ENCODE measurements at regions not wholly inside any gene's neighbourhood (a gene's known extent, or its start where the extent isn't known, plus 50 kb on each side); places are given as distances from the start of the nearest gene placed in this dataset.
"Not testable (repeated sequence)": the region's sequence is repeated elsewhere in the genome, so short reads cannot be mapped to it uniquely, and the experiment has no call there.

DNA sequence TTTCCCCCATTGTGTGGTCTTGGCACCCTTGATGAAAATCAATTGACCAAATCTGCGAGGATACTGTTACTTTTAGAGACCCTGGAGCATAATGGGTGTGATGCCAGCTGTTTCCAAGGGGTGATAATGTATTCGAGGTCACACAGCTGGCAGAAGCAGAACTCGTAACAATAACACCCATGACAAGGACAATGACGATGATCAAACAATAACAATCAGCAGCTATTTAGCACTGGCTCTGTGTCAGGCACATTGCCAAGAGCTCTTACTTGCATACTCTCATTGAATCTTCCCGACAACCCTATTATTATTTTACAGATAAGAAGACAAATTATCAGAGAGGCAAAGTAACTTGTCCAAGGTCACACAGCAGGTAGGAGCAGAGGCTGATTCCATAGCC lies 223.7 kb upstream of the MSX2 start:
- DNase-seq = no peak

DNA sequence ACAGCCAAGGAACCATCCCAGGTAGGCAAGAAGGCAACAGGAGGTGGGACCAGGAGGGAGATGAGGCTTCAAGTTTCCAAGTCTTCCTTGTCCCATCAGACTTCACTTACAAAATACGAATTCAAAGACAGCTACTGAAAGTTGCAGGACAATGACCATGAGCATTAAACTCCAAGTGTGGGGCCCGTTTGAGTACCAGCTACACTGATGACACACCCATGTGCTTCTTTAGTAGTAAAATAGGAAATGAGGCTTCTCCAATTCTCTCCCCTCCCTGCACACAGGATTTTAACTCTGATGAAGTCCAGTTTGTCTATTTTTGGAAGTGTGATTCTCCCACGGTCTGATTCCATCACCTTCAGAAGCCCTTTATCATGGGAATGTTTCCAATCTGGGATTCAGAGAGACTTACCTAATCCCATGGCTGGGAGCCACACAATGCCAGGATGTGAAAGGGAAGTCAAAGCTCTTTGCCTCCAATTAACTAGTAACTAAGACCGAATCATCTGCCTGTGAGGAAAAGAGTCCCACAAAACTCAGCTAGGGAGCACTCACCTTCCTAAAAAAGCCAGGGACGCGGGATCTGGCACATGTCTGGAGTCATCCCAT lies 222.8 kb upstream of the MSX2 start:
- DNase-seq = no peak

DNA sequence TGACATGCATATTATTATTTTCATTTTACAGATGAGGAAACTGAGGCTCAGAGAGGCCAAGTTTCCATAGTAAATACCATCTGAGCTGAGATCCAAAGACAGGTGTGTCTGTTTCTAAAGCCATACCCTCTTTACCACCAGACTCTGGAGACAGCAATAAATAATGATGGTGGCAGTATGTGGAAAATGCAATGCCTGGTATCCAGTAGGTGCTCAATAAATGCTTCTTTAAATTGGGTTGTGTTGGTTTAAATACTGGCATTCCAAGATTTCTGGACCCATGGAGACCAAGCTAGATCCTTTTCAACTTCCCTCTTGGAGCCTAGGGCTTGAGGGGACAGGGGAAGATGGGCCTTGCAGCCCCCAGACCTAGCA lies 221.3 kb upstream of the MSX2 start:
- no peak for DNase-seq

DNA sequence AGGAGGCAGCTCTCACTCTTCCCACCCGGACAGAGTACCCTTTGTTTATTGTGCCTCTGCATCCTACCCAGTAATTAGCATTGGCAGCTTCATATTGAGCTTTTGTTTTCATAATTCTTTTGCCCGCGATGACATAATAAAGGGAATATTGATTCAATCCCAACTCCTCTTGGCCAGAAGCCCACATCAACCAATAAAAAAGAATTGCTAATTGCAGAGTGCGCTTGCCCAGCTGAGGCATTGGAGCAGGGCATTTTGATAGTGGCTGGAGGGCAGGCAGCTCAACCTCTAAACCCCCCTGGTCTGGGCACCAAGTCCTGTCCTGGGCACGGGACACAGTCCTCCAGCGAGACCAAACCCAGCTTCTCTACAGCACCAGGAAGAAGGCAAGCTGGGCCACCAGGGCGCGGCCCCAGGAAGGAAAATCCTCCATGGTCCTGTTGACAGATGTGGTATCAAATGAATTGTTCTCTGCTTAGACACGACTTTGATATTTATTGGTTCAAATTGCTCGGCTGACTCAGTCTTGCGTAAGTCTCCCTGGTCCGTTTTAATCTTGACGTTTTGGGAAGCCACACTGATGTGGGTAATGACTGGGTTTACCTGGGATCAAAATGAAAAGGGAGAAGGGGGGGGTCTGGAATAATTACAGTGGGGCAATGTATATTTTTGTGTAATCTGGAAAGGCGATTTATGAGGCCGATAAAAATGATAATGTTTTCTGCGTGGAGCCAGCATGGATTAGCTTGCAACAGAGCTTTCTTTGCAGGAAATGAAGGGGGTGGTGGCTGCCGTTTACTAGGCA lies 220.7 kb upstream of the MSX2 start:
- DNase-seq = peak; percentile 23

DNA sequence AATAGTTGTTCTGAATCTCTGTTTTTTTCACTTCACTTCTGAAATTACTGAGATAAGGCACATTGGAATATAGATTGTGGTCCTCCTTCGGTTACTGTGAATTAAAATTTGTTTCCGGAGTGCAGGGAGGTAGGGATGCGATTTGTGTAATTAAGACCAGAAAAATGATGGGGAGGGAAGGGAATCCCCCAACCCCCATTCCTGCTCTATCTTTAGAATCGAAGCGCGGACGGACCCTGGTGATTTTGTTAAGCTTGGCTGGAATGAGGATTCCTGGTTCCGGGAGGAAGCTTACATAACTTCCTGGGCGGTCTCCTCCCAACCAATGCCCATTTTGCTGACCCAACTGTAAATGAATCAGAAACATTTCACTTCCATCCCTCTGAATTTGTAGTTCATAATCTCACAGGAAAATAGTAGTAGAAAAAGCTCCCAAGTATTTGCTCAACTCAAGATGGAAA lies 220.1 kb upstream of the MSX2 start:
- no peak for DNase-seq

DNA sequence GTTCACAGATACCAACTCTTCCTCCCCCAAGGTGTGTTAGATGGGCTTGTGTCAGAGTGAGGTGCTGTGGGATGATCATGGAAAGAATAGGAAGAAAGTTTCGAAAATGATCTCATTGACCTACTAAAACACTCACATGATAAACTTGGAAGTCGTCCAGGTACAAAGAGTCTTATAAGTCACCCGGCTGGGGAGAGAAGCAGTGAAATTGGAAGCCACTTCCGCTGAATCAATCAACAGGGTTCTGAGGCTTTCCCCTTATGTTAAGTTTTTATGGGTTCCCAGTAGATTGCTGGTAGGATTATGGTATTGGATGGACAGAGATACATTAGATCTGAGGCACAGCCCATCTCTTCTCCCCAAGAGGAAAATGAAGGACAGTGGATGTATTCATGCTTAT lies 218.8 kb upstream of the MSX2 start:
- no peak for DNase-seq

DNA sequence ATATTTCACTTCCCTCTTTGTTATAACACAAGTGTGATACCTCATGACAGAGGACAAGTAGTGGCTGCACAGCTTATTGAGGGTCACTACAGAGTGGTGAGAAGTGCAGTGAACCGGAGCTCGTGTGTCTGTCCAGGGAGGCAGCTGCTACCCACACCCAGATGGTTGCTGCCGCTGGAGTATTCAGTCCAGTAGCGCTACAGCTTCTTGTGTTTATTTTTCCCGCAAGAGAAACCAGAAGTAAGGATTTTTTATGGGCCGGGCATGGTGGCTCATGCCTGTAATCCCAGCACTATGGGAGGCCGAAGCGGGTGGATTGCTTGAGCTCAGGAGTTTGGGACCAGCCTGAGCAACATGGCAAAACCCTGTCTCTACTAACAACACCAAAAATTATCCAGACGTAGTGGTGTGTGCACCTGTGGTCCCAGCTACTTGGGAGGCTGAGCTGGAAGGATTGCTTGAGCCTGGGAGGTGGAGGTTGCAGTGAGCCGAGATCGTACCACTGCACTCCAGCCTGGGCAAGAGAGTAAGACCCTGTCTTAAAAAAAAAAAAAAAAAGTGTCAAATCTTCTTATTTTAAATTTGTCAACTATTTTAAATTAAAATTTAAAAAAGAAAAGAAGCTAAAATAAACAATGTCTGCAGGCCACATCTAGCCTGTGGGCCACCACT lies 213.5 kb upstream of the MSX2 start:
- DNase-seq = not testable (repeated sequence)

DNA sequence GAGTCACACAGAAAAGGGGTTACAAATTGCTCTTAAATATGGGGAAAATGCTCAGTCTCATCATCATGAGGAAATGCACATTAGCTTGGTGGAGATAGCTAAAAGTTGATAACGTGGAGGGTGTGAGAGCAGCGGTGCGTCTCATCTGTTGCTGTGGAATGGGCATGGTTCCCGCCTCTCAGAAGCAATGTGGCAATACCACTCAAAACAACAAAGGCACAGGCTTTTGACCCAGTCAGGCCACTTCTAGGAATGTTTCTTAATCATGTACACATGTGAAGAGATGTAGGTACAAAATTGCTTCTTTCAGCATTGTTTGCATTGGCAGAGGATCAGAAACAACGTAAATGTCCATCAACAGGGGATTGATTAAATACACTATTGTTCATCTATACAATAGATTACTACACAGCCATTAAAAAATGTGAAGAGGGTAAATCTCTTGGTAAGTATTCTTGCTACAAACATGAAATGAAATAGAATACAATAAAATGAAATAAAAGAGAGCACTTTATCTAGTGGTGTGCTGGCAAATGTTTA lies 212.6 kb upstream of the MSX2 start:
- no peak for DNase-seq

DNA sequence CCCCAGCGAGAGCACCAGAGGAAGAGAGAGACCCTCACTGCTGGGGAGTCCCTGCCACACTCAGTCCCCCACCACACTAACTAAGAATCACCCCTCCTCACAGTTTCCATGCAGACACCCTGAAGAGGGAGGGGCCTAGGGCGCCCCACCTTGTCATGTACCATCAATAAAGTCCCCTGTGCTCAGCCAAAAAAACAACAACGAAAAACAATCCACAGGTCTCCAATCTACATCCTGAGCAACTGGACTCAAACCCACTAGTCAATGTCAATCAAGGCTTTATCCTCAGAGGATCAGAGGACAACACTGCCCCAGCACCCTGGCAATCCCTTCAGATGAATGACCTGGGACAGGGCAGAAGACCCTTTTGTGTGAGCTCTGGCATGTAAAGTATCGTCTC lies 210.1 kb upstream of the MSX2 start:
- no peak for DNase-seq

DNA sequence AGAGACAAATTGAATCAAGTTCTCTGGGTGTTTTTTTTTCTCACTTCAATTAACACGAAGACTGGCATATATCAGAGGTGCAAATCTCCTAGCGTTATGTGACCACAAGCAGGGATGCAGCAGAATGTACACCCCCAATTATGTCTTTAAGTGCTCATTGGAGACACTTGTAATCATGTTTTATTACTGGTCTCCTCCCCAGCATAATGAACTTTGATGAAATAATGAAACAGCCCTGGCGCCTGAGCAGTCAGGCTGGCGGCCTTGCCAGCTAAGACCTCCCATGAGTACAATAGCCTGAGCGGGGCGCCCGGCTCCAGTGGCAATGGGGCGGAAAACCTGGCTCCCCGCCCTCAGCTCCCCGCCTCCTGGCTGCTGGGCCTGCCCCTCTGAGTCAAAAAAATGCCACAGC lies 209.4 kb upstream of the MSX2 start:
- no peak for DNase-seq

DNA sequence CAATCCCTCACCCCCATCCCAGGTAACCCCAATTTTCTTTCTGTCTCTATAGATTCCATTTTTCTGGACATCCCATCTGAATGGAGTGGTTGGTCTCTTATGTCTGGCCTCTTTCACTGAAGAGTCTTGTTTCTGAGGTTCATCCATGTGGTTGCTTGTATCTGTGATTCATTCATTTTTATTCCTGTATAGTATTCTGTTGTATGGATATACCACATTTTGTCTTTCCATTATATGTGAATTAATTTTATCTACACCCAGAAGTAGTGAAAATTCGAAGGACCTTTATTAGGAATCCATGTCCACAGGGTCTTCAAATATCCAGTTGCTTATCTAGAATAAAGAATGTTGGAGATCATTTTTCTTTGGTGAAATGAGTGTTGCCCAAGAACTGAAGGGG lies 207.6 kb upstream of the MSX2 start:
- no peak for DNase-seq

DNA sequence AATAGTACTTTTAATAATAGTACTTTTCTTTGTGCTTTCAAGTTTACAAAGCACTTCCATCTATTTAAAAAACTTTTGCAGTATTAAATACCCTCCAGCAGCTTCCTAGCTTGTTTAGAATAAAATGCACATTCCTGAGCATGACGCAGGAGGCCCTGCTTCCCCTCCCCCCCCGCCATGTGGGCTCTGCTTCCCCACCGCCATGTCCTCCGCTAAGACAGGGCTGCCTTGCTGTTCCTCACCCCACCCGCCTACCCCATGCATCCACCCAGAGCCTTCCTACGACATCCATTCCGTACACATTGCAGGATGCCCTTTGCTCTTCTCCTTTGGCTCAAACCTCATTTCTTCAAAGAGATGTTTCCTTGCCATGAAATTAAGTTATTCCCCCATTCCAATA lies 205.9 kb upstream of the MSX2 start:
- DNase-seq = no peak

DNA sequence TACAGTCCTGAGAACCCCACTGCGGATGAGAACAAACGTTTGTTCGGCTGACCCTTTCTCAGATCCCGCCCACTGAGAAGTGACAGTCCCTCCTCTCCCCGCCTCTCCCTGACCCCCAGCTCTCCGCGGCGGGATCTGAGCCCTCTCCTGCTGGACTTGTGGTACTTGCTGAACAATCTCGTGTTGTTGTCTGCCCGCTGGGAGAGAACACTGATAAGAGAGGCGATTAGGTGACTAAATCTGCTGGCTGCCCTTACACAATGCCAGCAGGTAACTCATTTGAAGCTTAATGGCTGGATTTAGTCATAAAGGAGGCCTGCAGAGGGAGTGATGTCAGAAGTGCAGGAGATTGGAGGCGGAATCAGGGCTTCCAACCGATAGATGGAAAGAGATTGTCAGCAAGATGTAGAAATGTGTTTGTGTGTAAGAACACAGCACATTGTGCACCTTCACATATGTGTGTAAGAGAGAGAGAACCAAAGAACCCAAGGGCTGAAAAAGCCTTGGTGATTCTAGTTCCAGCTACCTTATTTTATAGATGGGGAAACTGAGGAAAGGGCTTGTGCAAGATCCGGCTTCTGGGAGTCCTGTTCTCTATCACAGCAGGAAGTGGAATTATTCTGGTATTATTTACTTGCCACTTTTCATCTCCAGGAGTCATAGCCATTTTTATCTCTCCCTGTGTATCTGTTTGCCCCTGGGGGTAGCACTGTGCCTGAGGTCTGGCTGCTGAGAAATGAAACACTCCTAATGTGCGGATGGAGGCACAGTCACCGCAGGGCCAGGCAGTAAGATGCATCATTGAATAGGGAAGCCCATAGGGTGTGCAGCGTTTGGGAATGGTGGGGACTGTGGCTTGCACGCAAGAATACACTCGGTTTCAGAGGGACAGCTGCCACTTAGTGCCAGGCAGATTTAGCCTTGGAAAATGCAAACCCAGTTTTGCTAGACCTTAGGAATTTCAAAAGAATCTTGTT lies 203.7 kb upstream of the MSX2 start:
- DNase-seq = no peak

DNA sequence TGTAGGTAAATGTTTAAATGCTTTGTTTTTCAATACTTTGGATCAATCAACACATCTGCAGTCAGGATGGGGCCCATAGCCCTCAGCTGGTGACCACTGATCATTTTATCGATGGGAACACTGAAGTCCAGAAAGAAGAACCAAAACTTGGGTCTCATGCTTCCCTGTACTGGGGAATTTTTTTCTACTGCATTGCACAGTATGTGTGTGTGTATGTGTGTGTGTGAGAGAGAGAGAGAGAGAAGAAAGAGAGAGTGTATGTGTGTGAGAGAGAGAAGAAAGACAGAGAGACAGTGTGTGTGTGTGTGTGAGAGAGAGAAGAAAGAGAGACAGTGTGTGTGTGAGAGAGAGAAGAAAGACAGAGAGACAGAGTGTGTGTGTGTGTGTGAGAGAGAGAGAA lies 202.9 kb upstream of the MSX2 start:
- DNase-seq = no peak

DNA sequence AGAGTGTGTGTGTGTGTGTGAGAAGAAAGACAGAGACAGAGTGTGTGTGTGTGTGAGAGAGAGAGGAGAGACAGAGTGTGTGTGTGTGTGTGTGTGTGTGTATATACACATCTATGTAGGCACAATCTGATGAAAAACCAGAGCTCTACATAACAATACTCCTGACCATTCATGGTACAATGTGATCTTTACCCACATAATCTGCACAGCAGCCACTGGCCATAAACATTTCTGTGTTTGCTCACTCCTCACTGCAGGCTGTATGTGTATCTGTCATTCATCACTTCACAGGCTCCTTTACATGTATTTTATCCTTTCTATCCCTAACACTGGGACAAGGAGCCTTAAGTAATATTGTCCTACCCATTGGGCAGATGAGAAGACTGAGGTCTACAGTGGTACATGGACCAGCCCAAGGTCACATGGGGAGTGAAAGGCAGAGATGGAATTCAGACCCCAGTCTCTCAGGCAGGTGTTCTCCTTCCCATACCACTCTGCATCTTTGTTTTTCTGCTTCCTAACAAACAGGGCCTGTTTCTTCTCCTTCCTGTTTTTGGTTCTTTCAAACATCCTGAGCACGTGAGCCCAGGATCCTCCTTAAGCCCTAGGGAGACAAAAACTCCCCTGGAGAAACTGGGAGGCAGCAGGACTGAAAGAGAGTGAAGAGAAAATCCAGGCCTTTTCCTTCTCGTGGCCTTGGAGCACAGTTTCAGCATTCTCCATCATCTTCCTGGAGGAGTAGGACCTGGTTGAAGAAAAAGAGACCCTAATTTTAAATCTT lies 201.7 kb upstream of the MSX2 start:
- DNase-seq = no peak

DNA sequence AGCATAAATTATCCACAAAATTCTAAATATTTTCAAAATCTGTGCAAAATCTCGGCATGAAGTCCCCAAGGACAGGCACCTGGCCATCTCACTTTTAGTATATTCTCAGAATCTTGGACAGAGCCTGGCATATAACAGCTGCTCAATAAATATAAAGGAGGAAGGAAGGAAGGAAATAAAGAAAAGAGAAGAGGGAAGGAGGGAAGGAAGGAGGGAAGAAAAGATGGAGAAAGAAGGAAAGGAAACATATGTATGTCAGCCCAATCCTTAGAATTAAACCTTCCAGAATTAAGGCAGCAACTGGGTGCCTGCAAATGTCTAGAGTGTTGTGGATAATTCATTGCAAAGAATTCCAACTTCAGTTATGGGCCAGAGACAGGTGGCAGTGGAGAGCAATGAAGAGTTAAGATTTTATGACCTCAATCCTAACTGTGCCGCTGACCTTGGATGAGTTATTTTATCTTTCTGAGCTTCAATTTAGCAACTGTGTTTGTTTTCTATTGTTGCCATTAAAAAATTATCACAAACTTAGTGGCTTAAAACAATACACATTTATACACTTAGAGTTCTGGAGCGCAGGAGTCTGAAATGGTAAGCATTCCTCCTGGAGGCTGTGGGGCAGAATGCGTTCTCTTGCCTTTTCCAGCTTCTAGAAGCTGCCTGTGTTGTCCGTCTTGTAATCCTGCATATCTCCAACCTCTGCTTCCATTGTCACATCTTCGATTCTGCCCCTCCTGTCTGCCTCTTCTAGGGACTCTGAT lies 200.9 kb upstream of the MSX2 start:
- no peak for DNase-seq

DNA sequence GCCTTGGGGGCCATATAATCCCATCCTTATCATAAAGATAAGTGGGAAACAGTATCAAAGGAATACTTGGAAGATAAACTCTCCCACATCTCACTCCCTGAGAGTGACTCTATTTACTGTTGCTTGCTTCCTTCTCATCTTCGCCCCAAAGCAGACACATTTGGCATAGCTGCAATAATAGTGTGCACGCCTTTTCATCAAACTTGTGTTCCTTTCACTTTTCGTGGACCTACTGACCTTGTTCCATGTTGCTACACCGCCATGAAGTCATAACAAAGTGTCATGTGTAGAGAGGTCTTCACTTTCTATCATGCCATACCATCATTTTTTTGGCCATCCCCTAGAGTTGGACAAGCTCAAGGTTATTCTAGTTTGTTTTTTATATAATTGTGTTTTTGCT lies 200.0 kb upstream of the MSX2 start:
- no peak for DNase-seq

DNA sequence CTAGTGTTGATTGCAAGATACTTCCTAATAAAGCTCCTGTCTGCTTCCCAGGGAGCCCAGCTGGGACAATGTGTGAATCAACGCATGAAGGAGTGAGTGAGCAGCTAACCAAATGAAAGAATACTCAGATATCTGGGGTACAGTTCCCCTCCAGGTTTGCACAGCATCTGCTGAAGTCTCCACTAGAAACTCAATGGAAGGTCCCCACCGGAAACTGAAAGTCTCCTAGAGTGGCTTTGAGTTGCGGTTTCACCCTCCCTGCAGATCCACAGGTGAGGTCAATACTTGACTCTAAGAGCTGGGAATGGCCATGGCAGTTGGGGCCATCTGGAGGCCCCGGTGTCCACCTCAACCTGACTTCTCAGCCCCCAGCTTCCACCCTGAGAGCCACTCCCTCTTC lies 198.2 kb upstream of the MSX2 start:
- no peak for DNase-seq

DNA sequence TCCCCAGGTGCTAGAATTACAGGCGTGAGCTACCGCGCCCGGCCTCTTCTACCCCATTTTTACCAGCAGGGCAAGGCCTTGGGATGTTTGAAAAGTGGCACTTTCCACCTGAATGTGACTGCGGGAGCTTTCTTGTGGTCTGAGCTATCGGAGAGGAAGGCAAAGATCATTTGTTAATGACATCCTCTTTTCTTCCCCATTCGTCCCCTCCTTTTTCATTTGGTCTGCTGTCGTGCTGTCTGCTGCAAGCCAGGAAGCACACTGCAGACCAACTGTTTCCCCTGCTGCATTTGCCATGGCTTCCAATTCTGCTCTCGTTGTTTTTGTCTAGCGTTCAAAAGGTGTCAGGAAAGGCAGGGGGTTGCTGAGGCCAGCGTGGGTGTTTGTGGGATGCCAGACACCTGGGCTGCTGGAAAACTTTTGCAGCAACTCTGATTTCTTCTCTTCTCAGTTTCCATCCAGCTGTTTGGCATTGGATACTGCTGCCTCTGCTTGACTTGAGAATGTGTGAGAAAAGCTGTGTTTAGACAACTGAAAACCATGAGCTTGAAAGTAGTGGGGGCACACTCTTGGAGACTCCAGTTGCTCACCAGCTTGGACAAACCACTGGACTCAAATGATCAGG lies 196.4 kb upstream of the MSX2 start:
- no peak for DNase-seq

DNA sequence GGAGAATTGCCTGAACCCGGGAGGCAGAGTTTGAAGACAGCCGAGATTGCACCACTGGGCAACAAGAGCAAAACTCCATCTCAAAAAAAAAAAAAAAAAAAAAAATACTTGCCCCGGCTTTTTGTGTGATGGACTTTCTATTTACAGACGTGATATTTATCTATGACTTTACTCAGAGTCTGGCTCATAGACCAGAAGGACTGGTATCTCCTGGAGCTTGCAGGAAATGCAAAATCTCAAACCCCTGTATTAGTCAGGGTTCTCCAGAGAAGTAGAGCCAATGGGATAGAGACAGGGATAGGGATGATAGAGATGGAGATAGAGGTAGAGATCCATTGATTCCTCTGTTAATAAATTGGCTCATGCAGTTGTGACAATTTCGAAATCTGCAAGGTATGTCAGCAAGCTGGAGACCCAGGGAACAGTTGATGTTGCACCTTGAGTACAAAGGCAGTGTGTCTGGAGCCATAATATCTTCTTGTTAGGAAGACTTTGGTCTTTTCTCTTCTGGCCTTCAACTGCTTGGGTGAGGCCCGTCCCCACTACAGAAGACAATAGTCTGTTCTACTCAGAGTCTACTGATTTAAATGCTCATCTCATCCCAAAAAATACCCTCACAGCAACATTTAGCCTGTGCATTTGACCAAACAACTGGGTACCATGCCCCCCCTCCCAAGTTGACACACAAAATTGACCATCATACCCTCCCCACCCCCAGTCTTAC lies 195.4 kb upstream of the MSX2 start:
- no peak for DNase-seq

All from 8988T (cell line).